ENCODE measurements at regions not wholly inside any gene's neighbourhood (a gene's known extent, or its start where the extent isn't known, plus 50 kb on each side); places are given as distances from the start of the nearest gene placed in this dataset.

- Histone ChIP-seq H3K27ac (no peak overlapping the region), H3K4me1 (no peaks in the 10 kb centered on the region), H3K4me3 (no peak overlapping the region), H3K36me3 (ENCODE audit: low read depth, missing control alignments) (no peaks in the 10 kb centered on the region), H3K9me3 (no peaks in the 10 kb centered on the region), H3K27me3 (no peaks in the 10 kb centered on the region)
- WGBS, 2 donors = 84 to 87% methylated on average over 5 of the region's 5 CpGs
- DNase-seq = no peak
- TF ChIP-seq, protein P1, sequence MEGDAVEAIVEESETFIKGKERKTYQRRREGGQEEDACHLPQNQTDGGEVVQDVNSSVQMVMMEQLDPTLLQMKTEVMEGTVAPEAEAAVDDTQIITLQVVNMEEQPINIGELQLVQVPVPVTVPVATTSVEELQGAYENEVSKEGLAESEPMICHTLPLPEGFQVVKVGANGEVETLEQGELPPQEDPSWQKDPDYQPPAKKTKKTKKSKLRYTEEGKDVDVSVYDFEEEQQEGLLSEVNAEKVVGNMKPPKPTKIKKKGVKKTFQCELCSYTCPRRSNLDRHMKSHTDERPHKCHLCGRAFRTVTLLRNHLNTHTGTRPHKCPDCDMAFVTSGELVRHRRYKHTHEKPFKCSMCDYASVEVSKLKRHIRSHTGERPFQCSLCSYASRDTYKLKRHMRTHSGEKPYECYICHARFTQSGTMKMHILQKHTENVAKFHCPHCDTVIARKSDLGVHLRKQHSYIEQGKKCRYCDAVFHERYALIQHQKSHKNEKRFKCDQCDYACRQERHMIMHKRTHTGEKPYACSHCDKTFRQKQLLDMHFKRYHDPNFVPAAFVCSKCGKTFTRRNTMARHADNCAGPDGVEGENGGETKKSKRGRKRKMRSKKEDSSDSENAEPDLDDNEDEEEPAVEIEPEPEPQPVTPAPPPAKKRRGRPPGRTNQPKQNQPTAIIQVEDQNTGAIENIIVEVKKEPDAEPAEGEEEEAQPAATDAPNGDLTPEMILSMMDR (IDR thresholded peaks at IDR 0.05) = no peak
- no peak for TF ChIP-seq POLR2A (IDR thresholded peaks at IDR 0.05)
- intact Hi-C loops (cut with DNase I; ENCODE audit: low total_unique reads) = no loop called here
Measured at GRCh38 chr5:18944771-18945170, 1043.2 kb downstream of the CDH18 start.

GRCh38 chr5:18954239-18954638 lies 1033.8 kb downstream of the CDH18 start:
- intact Hi-C loops (cut with DNase I; ENCODE audit: low total_unique reads) = no loop called here
- Histone ChIP-seq H3K36me3 (ENCODE audit: low read depth, missing control alignments) (no peaks in the 10 kb centered on the region), H3K9me3 (no peaks in the 10 kb centered on the region), H3K27me3 (no peaks in the 10 kb centered on the region), H3K27ac (no peak overlapping the region), H3K4me3 (no peak overlapping the region), H3K4me1 (no peaks in the 10 kb centered on the region)
- WGBS, 2 donors = 72 to 88% methylated on average over 2 of the region's 2 CpGs
- DNase-seq = no peak
- no peak for TF ChIP-seq POLR2A (IDR thresholded peaks at IDR 0.05)
- TF ChIP-seq, protein P1 (IDR thresholded peaks at IDR 0.05) = no peak

- intact Hi-C loops (cut with DNase I; ENCODE audit: low total_unique reads) = no loop called here
Measured at GRCh38 chr5:18959535-18959934, 1028.5 kb downstream of the CDH18 start.

DNA sequence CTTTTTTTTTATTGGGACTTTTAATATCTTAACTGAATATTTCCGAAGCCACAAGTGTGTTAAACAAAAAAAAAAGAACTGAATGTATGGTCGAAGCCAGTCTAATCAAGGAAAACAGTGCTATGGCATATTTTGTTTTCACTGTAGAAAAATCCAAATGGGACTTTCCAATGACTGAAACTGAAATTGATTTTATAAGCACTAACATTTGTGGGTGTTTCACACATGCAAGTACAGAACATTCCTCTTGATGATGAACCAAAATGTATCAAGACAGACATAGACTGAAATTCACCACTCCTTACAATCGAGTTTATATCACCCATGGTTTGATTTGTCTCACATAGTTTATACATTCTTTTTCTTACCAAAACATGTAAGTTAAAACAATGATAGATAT lies 1026.8 kb downstream of the CDH18 start:
- Histone ChIP-seq H3K9me3 (no peaks in the 10 kb centered on the region), H3K27ac (no peak overlapping the region), H3K36me3 (ENCODE audit: low read depth, missing control alignments) (no peaks in the 10 kb centered on the region), H3K27me3 (no peaks in the 10 kb centered on the region), H3K4me1 (no peaks in the 10 kb centered on the region), H3K4me3 (no peak overlapping the region)
- intact Hi-C loops (cut with DNase I; ENCODE audit: low total_unique reads) = no loop called here
- no peak for DNase-seq
- 82 to 90% methylated on average over 3 of the region's 3 CpGs for WGBS, 2 donors
- no peak for TF ChIP-seq POLR2A (IDR thresholded peaks at IDR 0.05)
- TF ChIP-seq, protein P1 (IDR thresholded peaks at IDR 0.05) = no peak

More at GRCh38 chr5:18959535-18959934, 1028.5 kb downstream of the CDH18 start:
- Histone ChIP-seq H3K4me1 (no peaks in the 10 kb centered on the region), H3K9me3 (no peaks in the 10 kb centered on the region), H3K36me3 (ENCODE audit: low read depth, missing control alignments) (no peaks in the 10 kb centered on the region), H3K27me3 (no peaks in the 10 kb centered on the region), H3K4me3 (no peak overlapping the region), H3K27ac (no peak overlapping the region)
- TF ChIP-seq POLR2A (IDR thresholded peaks at IDR 0.05) = no peak
- TF ChIP-seq, protein P1 (IDR thresholded peaks at IDR 0.05) = no peak
- WGBS, 2 donors = 72 to 87% methylated on average over 4 of the region's 4 CpGs
- DNase-seq = no peak

- no peak overlapping the region for H3K4me3 ChIP-seq
- DNase-seq = no peak
- H3K27ac ChIP-seq = no peak overlapping the region
- no peak for TF ChIP-seq POLR2A (IDR thresholded peaks at IDR 0.05)
- TF ChIP-seq, protein P1 (IDR thresholded peaks at IDR 0.05) = no peak
- 62 to 86% methylated on average over 3 of the region's 3 CpGs for WGBS, 2 donors
- no peaks in the 10 kb centered on the region for H3K9me3 ChIP-seq
- intact Hi-C loops (cut with DNase I; ENCODE audit: low total_unique reads) = no loop called here
- H3K4me1 ChIP-seq = no peaks in the 10 kb centered on the region
- no peaks in the 10 kb centered on the region for H3K36me3 ChIP-seq (ENCODE audit: low read depth, missing control alignments)
- H3K27me3 ChIP-seq = no peaks in the 10 kb centered on the region
Measured at GRCh38 chr5:18965893-18966292, 1022.1 kb downstream of the CDH18 start.
